Liver (tissue), 8 donors: ENCODE measurements at regions not wholly inside any gene's neighbourhood (a gene's known extent, or its start where the extent isn't known, plus 50 kb on each side); places are given as distances from the start of the nearest gene placed in this dataset.

Experiments used
- DNase-seq: peaks from one replicate; pipeline ENCODE4 v3.0.0-alpha.2; 2017; ENCODE audit warnings: low spot score
- H3K27ac ChIP-seq, 2 donors: one replicate each; pipeline ENCODE4 v1.7.0; 2013; ENCODE audit warnings: inconsistent platforms in 2 of 2, low read length in 2 of 2, control low read depth in 1 of 2, low read depth in 1 of 2, mild to moderate bottlenecking in 1 of 2
- H3K27me3 ChIP-seq, 4 donors: one replicate each; pipeline versions ENCODE4 v1.6.1 to v1.7.0; 2013; ENCODE audit warnings: low read length in 3 of 4, inconsistent platforms in 1 of 4, mild to moderate bottlenecking in 1 of 4, moderate library complexity in 1 of 4; ENCODE audit not compliant: control insufficient read depth in 4 of 4, insufficient read depth in 4 of 4
- H3K36me3 ChIP-seq, 4 donors: one replicate each; pipeline versions ENCODE4 v1.6.1 to v1.7.0; 2013; ENCODE audit warnings: low read length in 3 of 4, mild to moderate bottlenecking in 3 of 4, low read depth in 1 of 4, moderate library complexity in 1 of 4; ENCODE audit not compliant: control insufficient read depth in 4 of 4, insufficient read depth in 3 of 4
- H3K4me1 ChIP-seq, 4 donors: one replicate each; pipeline versions ENCODE4 v1.6.1 to v1.7.0; 2013; ENCODE audit warnings: low read length in 3 of 4, mild to moderate bottlenecking in 3 of 4, moderate library complexity in 1 of 4; ENCODE audit not compliant: control insufficient read depth in 4 of 4, insufficient read depth in 4 of 4
- H3K4me3 ChIP-seq, 3 donors: one replicate each; pipeline versions ENCODE4 v1.6.1 to v1.7.0; 2013; ENCODE audit warnings: low read length in 3 of 3, control low read depth in 1 of 3, low read depth in 1 of 3, mild to moderate bottlenecking in 1 of 3
- H3K9ac ChIP-seq, 2 donors: one replicate each; pipeline ENCODE4 v1.7.0; 2013; ENCODE audit warnings: low read length in 2 of 2, mild to moderate bottlenecking in 2 of 2, moderate library complexity in 2 of 2, control low read depth in 1 of 2, low read depth in 1 of 2
- H3K9me3 ChIP-seq, 4 donors: one replicate each; pipeline versions ENCODE4 v1.6.1 to v1.7.0; 2013; ENCODE audit warnings: low read length in 3 of 4; ENCODE audit not compliant: control insufficient read depth in 4 of 4
- EGR1 ChIP-seq, 2 donors: IDR thresholded peaks; 2 replicates each; pipeline ENCODE4 v1.6.1; 2016 to 2018; ENCODE audit warnings: antibody characterized with exemption in 2 of 2, low read depth in 2 of 2
- FOXA1 ChIP-seq: IDR thresholded peaks from 2 replicates; pipeline ENCODE4 v1.6.1; 2016; ENCODE audit warnings: antibody characterized with exemption
- FOXA2 ChIP-seq: IDR thresholded peaks from 2 replicates; pipeline ENCODE4 v1.6.1; 2016; ENCODE audit warnings: antibody characterized with exemption
- GABPA ChIP-seq, 2 donors: IDR thresholded peaks in 1 of 2; conservative IDR thresholded peaks in 1 of 2; 2 replicates each; pipeline ENCODE4 v1.6.1; 2016; ENCODE audit warnings: antibody characterized with exemption in 2 of 2, mild to moderate bottlenecking in 1 of 2, moderate library complexity in 1 of 2
- HNF4A ChIP-seq, 2 donors: conservative IDR thresholded peaks; 2 replicates each; pipeline ENCODE4 v1.6.1; 2016; ENCODE audit warnings: antibody characterized with exemption in 2 of 2, mild to moderate bottlenecking in 2 of 2
- HNF4G ChIP-seq: IDR thresholded peaks from 2 replicates; pipeline ENCODE4 v1.6.1; 2016; ENCODE audit warnings: antibody characterized with exemption
- JUND ChIP-seq, 2 donors: IDR thresholded peaks; 2 replicates each; pipeline ENCODE4 v1.6.1; 2016; ENCODE audit warnings: antibody characterized with exemption in 2 of 2
- NR2F2 ChIP-seq: IDR thresholded peaks from 2 replicates; pipeline ENCODE4 v1.6.1; 2016; ENCODE audit warnings: antibody characterized with exemption
- RAD21 ChIP-seq, 2 donors: IDR thresholded peaks; 2 replicates each; pipeline ENCODE4 v1.6.1; 2016; ENCODE audit warnings: antibody characterized with exemption in 2 of 2, mild to moderate bottlenecking in 2 of 2
- RXRA ChIP-seq, 2 donors: IDR thresholded peaks; 2 replicates each; pipeline ENCODE4 v1.6.1; 2017 to 2018; ENCODE audit warnings: antibody characterized with exemption in 2 of 2, mild to moderate bottlenecking in 1 of 2
- TAF1 ChIP-seq: conservative IDR thresholded peaks from 2 replicates; pipeline ENCODE4 v1.6.1; 2016; ENCODE audit warnings: antibody characterized with exemption, mild to moderate bottlenecking
- YY1 ChIP-seq: IDR thresholded peaks from 2 replicates; pipeline ENCODE4 v1.6.1; 2016; ENCODE audit warnings: antibody characterized with exemption, mild to moderate bottlenecking
- WGBS: extraction: QIAGEN DNeasy Blood & Tissue Kit; methylation state at CpG from one replicate; pipeline ENCODE4 v1.1.7; 2013; 5-methylcytosine and 5-hydroxymethylcytosine counted together
- TF ChIP-seq, protein P1 (sequence below): IDR thresholded peaks from 2 replicates; pipeline ENCODE4 v1.6.1; 2016; ENCODE audit warnings: antibody characterized with exemption
- TF ChIP-seq, protein P2 (sequence below): fragments of 150-350 bp; IDR thresholded peaks from 2 replicates; pipeline ENCODE4 v1.5.1; 2017; ENCODE audit warnings: improper control_type of control experiment, low read depth, low read length; ENCODE audit not compliant: missing input control
- TF ChIP-seq, protein P3 (sequence below): IDR thresholded peaks from 2 replicates; pipeline ENCODE4 v1.6.1; 2016; ENCODE audit warnings: antibody characterized with exemption
- TF ChIP-seq, protein P4 (sequence below): IDR thresholded peaks from 2 replicates; pipeline ENCODE4 v1.6.1; 2016; ENCODE audit warnings: antibody characterized with exemption, mild to moderate bottlenecking
- donor health status: healthy.
- donor health status: healthy.
- donor health status: healthy.
- donor health status: healthy.
- donor health status: healthy.

DNA sequence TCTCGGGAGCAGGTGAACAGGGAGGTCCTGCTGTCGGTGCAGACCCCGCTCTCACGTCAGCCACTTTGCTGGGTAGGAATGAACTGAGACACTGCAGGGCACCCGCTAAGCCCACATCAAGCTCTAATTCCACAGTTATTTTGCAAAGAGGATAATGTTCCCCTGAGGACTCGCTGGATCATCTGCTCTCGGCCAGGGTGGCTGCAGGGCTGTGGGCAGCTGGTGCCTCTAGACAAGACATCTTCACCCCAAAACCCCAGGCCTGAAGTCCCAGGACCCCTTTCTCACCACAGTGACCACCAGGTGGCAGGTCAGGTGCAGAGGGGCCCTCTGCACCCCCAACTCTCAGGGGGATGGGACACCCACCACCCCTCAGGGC is 135.1 kb upstream of the PPP1R26 start:
- 79% methylated on average over 7 of the region's 7 CpGs for WGBS

DNA sequence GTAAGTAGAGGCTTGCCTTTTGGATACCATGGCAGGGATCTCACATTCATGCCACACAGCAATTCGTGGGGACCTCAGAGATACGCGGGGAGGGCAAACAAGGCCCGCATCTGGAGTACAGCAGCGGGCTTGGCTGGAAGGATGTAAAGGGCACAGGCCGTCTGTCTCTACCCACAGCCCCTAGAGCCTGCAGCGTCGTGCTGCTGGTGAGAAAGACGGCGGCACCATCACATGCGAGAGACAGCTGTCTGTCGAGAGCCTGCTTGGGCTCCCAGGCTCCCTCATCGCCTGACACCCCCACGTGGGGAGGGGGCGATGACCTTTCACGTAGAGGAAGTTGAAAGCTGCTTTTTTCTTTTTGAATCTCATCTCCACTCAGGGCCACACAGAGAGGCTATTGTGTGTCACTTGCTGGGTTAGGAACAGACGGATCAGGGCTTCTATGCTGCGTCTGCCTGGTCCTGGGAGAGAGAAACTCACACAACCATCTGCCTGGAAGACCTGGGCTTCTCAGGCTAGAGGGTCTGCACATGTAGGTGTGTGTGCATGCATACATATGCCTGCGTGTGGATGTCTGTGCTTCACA is 134.6 kb upstream of the PPP1R26 start:
- Histone ChIP-seq H3K4me1 (no peaks in the 10 kb centered on the region), H3K27me3 (peaks cover 0 to 3% (median 0%) of the 10 kb centered on the region in 4 donors), H3K9ac (no peak overlapping the region), H3K36me3 (no peaks in the 10 kb centered on the region), H3K9me3 (no peaks in the 10 kb centered on the region), H3K4me3 (no peak overlapping the region), H3K27ac (no peak overlapping the region)
- WGBS: 60% methylated on average over 19 of the region's 19 CpGs
- TF ChIP-seq GABPA (IDR thresholded peaks at IDR 0.05 in 1 of 2, conservative IDR thresholded peaks at IDR 0.05 in 1 of 2) (no peak), HNF4A (conservative IDR thresholded peaks at IDR 0.05) (no peak)
- TF ChIP-seq, protein P1, sequence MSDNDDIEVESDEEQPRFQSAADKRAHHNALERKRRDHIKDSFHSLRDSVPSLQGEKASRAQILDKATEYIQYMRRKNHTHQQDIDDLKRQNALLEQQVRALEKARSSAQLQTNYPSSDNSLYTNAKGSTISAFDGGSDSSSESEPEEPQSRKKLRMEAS: no peak
- TF ChIP-seq, protein P2, sequence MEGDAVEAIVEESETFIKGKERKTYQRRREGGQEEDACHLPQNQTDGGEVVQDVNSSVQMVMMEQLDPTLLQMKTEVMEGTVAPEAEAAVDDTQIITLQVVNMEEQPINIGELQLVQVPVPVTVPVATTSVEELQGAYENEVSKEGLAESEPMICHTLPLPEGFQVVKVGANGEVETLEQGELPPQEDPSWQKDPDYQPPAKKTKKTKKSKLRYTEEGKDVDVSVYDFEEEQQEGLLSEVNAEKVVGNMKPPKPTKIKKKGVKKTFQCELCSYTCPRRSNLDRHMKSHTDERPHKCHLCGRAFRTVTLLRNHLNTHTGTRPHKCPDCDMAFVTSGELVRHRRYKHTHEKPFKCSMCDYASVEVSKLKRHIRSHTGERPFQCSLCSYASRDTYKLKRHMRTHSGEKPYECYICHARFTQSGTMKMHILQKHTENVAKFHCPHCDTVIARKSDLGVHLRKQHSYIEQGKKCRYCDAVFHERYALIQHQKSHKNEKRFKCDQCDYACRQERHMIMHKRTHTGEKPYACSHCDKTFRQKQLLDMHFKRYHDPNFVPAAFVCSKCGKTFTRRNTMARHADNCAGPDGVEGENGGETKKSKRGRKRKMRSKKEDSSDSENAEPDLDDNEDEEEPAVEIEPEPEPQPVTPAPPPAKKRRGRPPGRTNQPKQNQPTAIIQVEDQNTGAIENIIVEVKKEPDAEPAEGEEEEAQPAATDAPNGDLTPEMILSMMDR: no peak
- no peak for DNase-seq

More for the DNA sequence above, 135.1 kb upstream of the PPP1R26 start:
- Histone ChIP-seq H3K9ac (no peak overlapping the region), H3K4me3 (no peak overlapping the region), H3K27me3 (peaks cover 0 to 3% (median 0%) of the 10 kb centered on the region in 4 donors), H3K36me3 (no peaks in the 10 kb centered on the region), H3K27ac (no peak overlapping the region), H3K4me1 (no peaks in the 10 kb centered on the region), H3K9me3 (no peaks in the 10 kb centered on the region)
- DNase-seq: no peak
- TF ChIP-seq FOXA2: no peak
- no peak for TF ChIP-seq HNF4A (conservative IDR thresholded peaks at IDR 0.05)
- TF ChIP-seq, protein P3, sequence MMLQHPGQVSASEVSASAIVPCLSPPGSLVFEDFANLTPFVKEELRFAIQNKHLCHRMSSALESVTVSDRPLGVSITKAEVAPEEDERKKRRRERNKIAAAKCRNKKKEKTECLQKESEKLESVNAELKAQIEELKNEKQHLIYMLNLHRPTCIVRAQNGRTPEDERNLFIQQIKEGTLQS: no peak
- TF ChIP-seq NR2F2: no peak
- TF ChIP-seq JUND (IDR thresholded peaks at IDR 0.05): no peak
- TF ChIP-seq EGR1 (IDR thresholded peaks at IDR 0.05; ENCODE audit: low read depth in 2 of 2): no peak
- TF ChIP-seq TAF1: no peak
- no peak for TF ChIP-seq HNF4G
- TF ChIP-seq RAD21 (IDR thresholded peaks at IDR 0.05): no peak
- TF ChIP-seq, protein P1: no peak
- no peak for TF ChIP-seq FOXA1
- no peak for TF ChIP-seq RXRA (IDR thresholded peaks at IDR 0.05)

DNA sequence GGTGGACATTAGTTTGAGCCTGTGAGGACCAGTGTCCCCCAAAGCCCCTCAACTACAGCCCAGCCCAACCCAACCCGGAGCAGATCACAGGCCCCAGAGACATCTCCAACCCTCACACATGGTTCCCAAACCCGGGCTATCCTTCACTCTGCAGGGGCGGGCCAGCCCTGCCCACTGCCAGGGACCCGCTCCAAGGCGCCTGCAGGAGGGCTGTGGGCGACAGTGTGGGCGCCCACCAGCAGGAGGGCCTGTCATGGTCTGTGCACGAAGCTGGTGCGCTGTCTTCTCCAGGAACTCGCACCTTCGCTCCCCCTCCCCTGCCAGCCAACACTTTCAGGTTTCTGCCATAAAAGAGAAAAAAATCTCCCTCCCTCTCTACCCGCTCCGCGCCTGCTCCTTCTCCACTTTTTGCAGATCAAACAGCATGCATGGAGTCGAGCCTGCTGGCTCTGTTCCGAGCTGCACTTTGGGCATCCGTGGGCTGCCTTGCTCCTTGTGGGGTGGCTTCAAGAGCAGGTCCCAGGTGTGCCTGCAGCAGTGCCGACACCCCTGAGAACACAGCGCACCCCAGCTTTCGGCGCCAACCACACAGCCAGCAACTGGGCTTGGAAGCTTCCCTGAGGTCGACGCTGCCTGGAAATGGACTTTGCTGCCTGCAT is 133.7 kb upstream of the PPP1R26 start:
- Histone ChIP-seq H3K9me3 (no peaks in the 10 kb centered on the region), H3K27ac (no peak overlapping the region), H3K4me3 (no peak overlapping the region), H3K9ac (no peak overlapping the region), H3K36me3 (no peaks in the 10 kb centered on the region), H3K4me1 (no peaks in the 10 kb centered on the region), H3K27me3 (peaks cover 0 to 3% (median 0%) of the 10 kb centered on the region in 4 donors)
- no peak for DNase-seq
- no peak for TF ChIP-seq EGR1 (IDR thresholded peaks at IDR 0.05; ENCODE audit: low read depth in 2 of 2)
- TF ChIP-seq TAF1: no peak
- TF ChIP-seq, protein P1: no peak
- TF ChIP-seq HNF4G: no peak
- no peak for TF ChIP-seq YY1
- TF ChIP-seq, protein P4, sequence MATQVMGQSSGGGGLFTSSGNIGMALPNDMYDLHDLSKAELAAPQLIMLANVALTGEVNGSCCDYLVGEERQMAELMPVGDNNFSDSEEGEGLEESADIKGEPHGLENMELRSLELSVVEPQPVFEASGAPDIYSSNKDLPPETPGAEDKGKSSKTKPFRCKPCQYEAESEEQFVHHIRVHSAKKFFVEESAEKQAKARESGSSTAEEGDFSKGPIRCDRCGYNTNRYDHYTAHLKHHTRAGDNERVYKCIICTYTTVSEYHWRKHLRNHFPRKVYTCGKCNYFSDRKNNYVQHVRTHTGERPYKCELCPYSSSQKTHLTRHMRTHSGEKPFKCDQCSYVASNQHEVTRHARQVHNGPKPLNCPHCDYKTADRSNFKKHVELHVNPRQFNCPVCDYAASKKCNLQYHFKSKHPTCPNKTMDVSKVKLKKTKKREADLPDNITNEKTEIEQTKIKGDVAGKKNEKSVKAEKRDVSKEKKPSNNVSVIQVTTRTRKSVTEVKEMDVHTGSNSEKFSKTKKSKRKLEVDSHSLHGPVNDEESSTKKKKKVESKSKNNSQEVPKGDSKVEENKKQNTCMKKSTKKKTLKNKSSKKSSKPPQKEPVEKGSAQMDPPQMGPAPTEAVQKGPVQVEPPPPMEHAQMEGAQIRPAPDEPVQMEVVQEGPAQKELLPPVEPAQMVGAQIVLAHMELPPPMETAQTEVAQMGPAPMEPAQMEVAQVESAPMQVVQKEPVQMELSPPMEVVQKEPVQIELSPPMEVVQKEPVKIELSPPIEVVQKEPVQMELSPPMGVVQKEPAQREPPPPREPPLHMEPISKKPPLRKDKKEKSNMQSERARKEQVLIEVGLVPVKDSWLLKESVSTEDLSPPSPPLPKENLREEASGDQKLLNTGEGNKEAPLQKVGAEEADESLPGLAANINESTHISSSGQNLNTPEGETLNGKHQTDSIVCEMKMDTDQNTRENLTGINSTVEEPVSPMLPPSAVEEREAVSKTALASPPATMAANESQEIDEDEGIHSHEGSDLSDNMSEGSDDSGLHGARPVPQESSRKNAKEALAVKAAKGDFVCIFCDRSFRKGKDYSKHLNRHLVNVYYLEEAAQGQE: no peak
- no peak for TF ChIP-seq FOXA1
- no peak for TF ChIP-seq JUND (IDR thresholded peaks at IDR 0.05)
- 66% methylated on average over 23 of the region's 23 CpGs for WGBS
